ENCODE measurements at regions not wholly inside any gene's neighbourhood (a gene's known extent, or its start where the extent isn't known, plus 50 kb on each side); places are given as distances from the start of the nearest gene placed in this dataset.
"Not testable (repeated sequence)": the region's sequence is repeated elsewhere in the genome, so short reads cannot be mapped to it uniquely, and the experiment has no call there.

DNA sequence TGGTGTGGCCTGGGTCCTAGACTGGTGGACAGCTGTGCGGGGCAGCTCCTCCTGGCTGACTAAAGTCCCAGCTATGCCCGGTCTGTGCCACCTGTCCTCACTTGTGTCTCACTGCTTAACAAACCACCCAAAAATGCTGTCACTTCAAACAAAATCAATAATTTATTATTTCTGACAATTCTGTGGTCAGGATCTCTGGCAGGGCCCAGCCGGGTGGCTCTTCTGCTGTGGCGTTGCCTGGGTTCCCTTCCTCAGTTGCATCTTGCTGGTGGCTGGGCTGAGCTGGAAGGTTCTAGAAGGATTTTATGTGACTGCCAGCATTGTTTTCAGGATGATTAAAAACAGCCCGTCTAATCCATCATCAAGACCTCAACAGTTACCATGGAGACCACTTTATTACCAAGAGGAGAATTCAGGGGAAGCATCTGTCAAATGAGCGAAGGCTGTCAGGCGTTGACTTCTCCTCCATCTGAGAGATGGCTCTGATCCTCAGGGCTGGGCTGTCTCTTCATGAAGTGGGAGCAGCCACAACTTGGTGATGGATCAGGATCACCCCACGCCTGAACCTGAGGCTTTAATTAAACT lies 280.6 kb upstream of the SFSWAP start:
- DNase-seq (ENCODE audit: low read depth in 2 of 3, low spot score in 1 of 3) = no peak

DNA sequence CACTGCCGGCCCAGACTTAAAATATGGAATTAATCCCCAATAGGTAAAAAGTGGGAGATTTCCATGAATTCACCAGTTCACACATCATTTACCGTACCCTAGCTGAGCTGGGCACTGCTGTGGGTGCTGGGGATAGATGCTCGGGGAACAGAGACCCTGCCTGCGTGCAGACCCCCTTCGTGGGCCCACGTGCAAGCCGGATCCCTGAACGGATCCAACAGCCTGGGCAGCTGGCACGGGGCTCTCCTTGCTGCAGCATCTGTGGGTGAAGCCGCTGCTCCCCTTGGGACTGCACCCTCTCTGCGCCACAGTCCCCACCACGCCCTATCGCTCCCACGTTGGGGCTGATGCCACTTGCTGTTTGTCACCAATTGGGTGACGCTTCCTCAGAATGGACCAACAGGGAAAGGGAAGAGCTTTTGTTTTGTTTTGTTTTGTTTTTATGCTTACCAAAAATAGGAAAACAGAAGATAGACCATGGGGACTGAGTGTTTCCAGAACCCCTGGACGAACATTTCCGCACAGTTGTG lies 279.7 kb upstream of the SFSWAP start:
- not testable (repeated sequence) for DNase-seq (ENCODE audit: low read depth in 2 of 3, low spot score in 1 of 3)

DNA sequence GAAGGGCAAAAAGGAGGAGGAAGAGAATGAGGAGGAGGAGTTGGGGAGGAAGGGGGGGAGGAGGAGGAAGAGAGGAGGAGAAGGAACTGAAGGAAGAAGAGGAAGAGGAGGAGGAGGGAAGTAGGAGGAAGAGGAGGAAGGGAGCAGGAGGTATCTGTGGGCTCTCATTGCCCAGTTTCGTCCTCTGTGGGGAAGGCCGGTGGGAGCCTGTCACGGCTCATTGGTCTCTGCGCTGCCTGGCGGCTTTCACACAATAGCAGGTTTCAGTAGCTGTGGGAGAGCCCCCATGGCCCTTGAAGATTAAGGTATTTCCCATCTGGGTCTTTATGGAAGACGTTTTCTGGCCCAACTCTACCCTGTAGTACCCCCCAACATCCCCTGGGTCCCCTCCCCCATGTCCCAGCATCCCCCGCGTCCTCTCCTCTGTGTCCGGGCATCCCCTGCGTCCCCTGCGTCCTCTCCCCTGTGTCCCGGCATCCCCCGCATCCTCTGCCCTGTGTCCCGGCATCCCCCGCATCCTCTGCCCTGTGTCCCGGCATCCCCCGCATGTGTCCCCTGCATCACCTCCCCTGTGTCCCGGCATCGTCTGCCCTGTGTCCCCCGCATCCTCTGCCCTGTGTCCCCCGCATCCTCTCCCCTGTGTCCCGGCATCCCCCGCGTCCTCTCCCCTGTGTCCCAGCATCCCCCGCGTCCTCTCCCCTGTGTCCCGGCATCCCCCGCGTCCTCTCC lies 278.2 kb upstream of the SFSWAP start:
- DNase-seq (ENCODE audit: low read depth in 2 of 3, low spot score in 1 of 3) = no peak

DNA sequence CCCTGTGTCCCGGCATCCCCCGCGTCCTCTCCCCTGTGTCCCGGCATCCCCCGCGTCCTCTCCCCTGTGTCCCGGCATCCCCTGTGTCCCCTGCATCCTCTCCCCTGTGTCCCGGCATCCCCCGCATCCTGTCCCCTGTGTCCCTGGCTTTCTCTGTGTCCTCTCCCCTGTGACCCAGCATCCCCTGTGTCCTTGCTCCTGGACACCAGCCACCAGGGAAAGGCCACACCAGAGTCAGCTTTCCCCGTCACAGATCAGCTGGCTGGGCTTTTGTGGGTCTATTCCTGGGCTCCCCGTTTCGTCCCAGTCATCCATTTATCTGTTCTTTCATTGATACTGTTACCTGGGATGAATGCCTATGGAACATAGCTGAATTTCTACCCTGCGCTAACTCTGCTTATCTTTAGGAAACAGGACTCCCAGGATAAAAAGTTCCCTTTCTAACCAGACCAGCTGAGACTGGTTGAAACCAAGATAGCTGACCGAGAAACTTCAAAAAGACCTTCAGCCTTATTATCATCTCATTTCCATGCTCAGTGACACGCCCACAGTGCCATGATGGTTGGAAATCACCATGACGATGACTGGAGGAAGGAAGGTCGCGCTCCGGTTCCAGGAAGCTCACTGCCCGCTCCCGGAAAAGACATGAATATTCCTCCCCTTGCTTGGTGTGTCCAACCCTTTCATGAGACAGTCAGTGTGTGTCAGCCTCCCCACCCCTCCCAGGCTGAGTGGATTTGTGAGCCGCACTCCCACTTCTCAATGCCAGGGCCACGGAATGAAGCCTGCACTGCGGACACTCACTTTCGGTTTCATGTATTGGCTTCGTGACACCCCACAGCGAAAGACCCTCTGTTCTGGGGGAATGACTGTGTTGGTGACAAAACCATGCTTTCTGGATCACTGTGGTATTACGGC lies 276.4 kb upstream of the SFSWAP start:
- no peak for DNase-seq (ENCODE audit: low read depth in 2 of 3, low spot score in 1 of 3)

DNA sequence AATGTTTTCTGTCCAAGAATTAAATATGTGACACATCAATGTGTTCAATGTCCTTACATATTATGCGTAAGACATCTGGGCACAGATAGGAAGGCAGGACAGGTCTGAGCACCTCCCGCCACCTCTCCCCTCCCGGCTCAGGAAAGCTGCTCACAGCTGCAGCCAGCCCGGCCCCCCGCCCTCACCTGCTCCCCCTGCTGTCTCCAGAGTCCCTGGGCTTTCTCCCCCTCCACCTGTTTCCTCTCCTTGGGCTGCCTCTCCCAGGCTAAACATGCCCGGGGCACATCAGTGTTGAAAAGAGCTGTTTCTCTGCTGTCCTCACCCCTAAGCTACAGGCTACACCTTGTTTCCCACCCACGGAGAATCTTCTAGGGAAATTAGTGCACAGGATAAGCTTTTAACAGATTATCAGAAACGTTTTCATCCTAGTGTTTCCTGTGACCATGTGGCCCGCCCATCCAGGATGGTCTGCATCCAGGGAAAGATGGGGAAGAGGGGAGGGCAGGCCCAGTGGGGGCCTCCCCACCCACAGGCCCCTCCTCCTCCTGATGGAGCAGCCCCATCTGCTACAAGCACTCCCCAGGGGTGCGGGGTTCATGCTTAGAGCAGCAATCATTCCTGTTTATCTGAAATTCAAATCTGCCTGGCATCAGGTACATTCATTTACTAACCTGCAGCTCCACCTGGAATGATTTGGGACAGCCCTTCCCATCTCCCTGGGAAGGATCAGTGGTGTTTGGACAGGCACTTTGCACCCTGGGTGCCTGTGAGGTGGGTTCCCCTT lies 273.8 kb upstream of the SFSWAP start:
- no peak for DNase-seq (ENCODE audit: low read depth in 2 of 3, low spot score in 1 of 3)

DNA sequence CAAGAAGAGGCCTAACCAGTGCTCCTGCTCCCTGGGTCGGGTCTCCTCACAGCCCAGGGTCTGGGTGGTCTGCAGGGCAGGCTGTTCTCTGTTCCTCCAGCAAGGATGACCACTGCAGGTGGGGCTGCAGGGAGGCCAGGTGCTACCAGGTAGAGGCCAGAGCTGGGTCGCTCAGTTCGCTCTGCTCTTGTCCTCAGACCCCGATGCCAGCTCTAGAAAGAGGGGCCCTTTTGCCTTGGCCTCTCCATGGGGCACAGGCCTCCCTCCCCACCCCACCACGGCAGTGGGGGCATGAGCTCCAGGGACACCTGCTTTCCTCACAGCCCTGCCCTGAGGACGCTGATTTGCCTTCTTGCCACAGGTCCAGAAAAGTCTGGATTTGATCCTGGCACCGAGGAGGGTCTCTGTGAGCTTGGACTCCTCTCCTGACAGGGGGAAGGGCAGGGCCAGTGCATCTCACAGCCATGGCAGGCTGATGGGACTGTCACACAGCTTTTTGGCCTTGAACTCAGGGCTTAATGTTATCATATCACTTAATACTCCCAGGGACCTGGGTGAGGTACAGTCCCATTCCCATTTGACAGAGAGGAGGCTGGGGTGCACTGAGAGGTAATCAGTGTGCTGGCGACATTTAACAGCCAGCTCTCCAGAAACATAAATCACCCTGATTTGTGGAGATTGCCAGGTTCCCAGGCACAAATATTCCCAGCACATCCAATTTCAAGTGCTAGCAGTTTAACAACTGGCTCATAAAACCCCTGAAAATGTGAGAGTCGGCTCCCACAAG lies 273.0 kb upstream of the SFSWAP start:
- no peak for DNase-seq (ENCODE audit: low read depth in 2 of 3, low spot score in 1 of 3)

DNA sequence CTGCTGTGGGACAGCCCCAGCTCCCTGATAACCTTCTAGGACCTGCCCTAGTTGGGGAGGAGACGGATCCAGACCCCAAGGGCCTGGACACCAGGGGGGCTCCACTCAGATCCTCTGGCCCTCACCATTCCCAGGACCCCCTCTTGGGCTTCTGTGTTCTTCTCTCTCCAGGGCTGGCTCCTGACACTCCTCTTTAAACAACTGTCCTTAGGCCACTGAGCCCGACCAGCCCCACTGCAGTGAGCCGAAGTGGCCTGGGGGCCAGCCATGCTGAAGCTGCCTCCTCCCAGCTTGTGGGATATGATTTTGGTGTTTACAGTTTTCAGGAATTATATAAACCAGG lies 272.4 kb upstream of the SFSWAP start:
- DNase-seq (ENCODE audit: low read depth in 2 of 3, low spot score in 1 of 3) = not testable (repeated sequence)

DNA sequence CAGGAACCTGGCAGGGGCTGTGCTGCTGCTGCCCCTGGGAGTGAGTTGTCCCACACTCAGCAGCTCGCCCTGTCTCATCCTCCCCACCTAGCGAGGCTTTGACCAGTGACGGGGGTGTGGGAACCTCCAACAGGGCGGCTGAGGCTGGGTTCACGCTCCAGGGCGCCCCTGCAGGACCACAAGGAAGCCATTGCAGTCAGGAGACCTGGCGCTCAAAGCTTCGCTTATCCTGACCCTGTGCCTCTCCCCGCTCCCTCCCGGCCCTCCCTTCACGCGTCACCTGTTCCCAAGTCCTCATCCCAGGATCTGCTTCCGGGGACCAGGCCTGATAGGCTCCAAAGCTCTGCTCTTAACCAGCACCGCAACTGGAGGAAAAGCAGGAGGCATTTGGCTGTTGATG lies 272.0 kb upstream of the SFSWAP start:
- no peak for DNase-seq (ENCODE audit: low read depth in 2 of 3, low spot score in 1 of 3)

DNA sequence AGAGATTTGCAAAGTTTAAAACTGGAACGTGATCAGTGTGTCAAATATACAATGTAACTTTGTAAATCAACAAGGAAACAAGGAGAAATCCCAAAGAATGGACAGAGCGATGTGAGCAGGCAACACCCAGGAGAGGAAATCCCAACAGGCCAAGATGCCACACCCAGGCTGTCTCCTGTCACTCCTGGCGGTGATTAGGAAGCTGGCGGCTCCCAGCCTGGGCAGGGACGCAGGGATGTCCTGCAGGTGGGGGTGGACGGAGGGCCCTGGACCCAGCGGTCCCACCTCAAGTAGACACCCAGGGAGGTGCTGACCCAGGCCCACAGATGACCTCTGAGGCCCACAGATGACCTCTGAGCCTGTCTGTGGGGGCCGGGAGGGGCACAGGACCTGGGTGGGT lies 271.1 kb upstream of the SFSWAP start:
- not testable (repeated sequence) for DNase-seq (ENCODE audit: low read depth in 2 of 3, low spot score in 1 of 3)

DNA sequence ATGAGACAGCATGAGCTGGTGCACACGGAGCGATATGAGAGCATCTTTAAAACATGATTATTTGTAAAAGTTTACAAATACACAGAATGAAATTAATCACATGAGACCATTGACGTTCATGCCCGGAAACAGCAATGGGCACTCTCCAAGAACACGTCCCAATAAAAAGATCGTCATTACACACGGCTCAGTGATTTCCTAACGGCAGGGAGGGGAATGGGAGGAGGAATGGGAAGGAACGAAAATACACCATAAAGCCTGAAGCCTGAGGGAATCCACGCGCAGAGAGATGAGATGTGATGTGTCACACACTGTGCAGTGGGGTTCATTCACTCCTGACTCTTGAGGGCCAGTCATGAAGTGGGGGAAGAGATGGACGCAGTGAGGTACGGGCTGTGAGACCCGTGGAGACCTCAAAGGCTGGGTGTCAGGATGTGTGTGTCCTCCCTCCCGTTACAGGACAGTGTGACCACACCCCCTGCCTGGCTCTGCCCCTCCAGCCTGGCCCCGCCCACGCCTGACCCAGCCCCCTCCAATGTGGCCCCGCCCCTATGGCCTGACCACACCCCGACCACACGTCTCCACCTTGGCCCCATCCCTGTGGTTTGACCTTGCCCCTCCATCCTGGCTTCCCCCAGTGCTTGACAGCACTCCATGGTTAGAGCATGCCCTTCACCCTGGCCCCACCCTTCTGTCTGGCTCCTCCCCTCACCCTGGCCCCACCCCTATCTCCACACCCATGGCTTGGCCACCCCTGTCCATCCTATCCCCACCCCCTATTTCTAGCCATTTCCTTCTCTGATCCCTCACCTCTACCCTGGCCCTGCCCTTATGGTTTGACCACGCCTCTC lies 270.5 kb upstream of the SFSWAP start:
- not testable (repeated sequence) for DNase-seq (ENCODE audit: low read depth in 2 of 3, low spot score in 1 of 3)

DNA sequence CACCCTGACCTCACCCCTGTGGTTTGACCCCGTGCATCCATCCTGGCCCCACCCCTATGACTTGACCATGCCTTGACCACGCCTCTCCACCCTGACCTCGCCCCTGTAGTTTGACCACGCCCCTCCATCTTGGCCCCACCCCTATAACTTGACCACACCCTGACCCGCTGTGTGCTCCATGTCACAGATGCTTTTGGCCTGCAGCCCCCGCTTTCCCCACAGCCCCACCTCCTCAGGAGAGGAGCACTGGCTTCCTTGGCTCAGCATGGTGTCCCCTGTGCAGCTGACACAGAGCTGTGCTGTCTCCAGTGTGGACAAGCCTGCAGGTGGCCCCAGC lies 269.9 kb upstream of the SFSWAP start:
- no peak for DNase-seq (ENCODE audit: low read depth in 2 of 3, low spot score in 1 of 3)

DNA sequence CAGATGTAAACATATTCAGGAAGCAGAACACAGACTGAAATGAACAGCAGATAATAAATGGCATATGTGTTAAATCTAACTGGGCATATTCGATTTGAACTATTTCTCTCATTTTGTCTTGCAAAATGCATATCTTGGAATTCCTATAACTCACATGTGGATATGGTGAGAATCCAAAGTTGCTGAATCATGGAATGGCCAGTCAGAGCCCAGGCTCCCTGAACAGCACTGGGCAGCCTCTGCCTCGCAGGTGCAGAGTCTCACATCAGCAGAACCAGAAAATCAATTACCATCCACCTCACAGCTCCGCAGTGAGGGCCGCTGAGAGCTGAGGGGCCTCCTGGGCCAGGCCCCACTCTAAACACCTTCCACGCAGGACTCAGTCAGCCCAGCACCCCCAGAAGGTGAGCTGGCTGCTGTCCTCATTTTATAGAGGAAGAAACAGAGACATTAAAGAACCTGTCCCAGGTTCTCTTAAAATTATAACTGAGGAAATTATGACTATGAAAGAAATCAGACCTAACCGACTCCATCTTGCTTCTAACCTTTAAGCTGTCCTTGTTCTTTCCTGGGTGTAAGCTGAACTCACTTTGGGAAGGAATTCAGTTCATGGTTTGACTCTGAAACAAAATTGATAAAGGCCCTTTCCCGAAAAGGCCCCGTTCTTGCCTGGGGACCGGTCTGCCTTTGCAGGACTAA lies 269.1 kb upstream of the SFSWAP start:
- no peak for DNase-seq (ENCODE audit: low read depth in 2 of 3, low spot score in 1 of 3)

DNA sequence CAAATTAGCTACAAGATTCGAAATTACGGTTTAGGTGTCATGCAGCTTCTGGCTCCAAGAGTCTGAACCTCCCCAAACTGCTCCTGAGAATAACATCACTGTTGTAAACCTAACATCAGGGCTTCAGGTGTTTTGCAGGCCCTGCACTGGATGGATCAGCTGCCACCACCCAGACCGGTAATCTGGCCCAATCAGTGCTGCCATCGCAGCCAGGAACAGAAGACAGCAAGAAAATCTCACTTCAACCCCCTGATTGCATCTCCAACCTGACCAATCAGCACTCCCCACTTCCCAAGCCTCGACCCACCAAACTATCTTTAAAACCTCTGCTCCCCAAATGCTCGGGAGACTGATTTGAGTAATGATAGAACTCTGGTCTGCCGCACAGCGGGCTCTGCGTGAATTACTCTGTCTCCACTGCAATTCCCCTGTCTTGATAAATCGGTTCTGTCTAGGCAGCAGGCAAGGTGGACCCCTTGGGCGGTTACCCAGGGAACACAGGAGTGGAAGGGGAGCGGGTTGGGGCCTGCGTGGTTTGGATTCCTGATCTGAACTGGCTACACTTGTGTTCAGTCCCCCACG lies 268.5 kb upstream of the SFSWAP start:
- no peak for DNase-seq (ENCODE audit: low read depth in 2 of 3, low spot score in 1 of 3)

DNA sequence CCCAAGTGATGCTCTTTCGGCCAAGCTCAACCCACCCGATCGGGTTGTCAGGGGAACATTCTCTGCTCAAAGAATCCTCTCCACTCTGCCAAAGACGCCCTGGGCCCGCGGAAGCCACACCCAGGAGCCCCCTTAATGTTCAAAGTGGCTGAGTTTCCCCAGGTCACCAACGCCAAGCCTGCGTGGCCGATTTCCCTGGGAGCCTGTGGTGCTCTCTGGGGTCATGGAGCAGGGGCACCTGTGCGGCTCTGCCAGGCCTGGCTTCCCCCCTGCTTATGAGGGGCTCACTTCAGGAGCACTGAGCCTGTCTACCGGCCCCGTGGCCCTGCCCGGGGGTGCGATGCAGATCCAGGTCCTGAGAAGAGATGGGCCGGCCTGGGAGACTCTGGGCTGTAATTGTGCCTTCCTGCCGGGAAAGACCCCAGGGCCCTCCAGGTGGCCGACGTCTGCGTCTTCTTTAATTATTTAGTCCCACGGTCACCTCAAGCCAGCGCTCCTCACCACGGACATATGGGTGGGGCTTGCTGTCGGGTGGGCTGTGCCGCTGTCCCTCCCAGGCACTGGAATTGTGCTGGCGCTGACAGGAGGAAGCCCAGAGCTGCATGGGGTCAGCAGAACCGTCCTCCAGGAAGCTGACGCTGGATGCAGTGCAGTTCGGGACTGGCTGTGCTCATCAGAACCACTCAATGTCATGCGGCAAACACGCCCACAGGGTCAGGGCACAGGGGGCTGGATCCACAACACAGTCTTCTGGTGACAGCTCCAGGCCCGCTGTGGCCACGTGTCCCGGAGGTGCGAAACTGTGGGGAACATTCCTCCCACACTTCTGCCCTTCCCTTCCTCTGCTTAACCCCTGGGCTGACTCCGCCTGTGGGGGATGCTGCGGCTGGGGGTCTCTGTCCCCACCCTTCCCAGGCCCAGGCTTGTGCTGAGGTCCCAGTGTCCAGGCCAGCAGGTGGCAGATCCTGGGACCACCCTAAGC lies 267.6 kb upstream of the SFSWAP start:
- no peak for DNase-seq (ENCODE audit: low read depth in 2 of 3, low spot score in 1 of 3)

DNA sequence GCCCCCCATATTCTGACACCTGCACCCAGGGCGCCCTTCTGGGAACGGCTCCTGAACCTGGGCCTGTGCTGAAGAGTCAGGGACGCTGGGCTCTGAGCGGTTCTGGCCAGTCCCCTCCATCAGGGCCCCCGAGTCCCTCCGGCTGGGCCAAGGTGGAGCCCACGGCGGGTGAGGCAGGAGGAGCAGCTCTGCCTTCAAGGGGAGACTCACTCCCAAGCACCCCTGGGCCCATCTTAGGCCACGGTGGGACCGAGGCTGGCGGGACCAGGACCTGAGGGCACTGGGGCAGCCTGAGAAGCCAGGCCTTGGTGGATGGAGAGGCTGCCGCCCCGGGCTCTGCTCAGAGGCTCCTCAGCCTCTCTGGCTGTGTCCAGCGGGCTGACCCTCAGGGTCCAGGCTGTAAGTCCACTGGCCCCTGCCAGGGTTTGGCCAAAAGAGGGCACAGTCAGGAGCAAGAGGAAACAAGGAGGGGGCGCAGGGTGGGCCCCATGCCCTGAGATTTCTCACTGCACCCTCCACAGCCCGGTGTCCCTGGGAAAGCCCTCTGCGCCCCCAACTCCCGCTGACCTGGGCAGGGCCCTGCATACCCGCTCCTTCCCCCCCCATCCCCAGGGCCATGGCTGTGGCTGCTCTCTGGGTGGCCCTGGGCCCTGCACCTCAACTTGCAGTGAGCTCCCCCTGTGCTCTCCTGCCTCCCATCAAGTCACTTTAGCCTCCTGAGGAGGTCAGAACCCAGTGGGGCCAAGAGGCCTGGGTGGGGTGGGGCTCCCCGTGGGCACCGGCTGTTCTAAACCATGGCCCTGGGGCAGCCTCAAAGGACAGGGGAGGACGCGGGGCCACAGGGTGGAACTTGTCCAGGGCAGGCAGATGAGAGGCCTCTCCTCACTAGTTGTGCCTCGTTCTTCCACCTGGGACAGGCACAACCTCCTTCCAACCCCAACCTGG lies 266.4 kb upstream of the SFSWAP start:
- DNase-seq (ENCODE audit: low read depth in 2 of 3, low spot score in 1 of 3) = no peak

DNA sequence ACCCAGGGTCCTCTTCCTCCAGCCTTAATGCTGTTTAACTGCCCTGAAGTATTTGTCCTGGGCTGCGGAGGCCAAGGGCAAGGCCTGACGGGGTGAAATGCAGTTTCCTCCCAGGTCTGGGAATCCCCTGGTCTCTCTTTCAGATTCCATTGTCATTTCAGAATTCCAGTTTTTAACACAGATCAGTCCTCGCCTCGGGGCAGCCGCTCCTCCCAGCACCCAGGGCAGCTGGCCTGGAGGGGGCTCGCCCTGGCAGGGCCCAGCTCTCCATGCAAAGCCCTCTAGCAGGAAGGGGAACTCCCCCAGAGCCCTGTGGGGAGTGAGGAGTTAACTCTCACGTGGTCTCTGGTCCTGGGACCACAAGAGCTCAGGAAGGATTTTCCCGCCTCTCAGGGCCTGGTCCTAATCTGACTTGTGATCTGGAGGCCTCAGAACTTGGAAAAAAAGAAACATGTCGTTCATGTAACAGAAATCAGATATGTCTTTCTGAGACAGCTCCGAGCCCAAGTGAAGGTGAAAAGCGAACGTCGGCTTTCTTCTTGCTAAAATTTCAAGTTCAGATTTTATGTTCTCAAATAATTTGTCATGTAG lies 265.6 kb upstream of the SFSWAP start:
- no peak for DNase-seq (ENCODE audit: low read depth in 2 of 3, low spot score in 1 of 3)
